H1 (cell line): ENCODE measurements at regions not wholly inside any gene's neighbourhood (a gene's known extent, or its start where the extent isn't known, plus 50 kb on each side); places are given as distances from the start of the nearest gene placed in this dataset.

ENCODE experiments used
- CTCF ChIA-PET: fragments of 300-600 bp; sonication (Branson Sonifier 250); formaldehyde crosslinking; loops from one replicate; lab custom pipeline; 2021; ENCODE audit not compliant: partially characterized antibody; lab: Charles Lee
- POLR2A ChIA-PET: fragments of 300-600 bp; sonication (Branson Sonifier 250); formaldehyde crosslinking; loops from one replicate; lab custom pipeline; 2021; ENCODE audit warnings: inconsistent platforms; ENCODE audit not compliant: partially characterized antibody; lab: Charles Lee
- DNase-seq, 2 experiments: peaks; one replicate each; pipeline versions ENCODE4 v3.0.0 to v3.0.0-alpha.2; 2010 to 2022; ENCODE audit warnings: low spot score in 2 of 2, low read depth in 1 of 2, mixed read lengths in 1 of 2
- FAIRE-seq: peaks from 2 replicates; lab custom pipeline; 2011; peaks lifted over from hg19 to GRCh38; lab: Jason Lieb, UNC
- H2AFZ ChIP-seq: 2 replicates; pipeline ENCODE4 v1.8.1; 2012; ENCODE audit warnings: low read length, inconsistent platforms
- H2AK5ac ChIP-seq: 2 replicates; pipeline ENCODE4 v1.6.1; 2013; ENCODE audit warnings: low read depth, low read length
- H2BK120ac ChIP-seq: replicated peaks from 2 replicates; pipeline ENCODE3; 2013; ENCODE audit warnings: low read depth, low read length, inconsistent platforms
- H2BK12ac ChIP-seq: 2 replicates; pipeline ENCODE4 v1.6.1; 2013; ENCODE audit warnings: low read depth, low read length
- H2BK15ac ChIP-seq: 2 replicates; pipeline ENCODE4 v1.6.1; 2013; ENCODE audit warnings: low read length
- H2BK20ac ChIP-seq: 2 replicates; pipeline ENCODE4 v1.6.1; 2013; ENCODE audit warnings: low read length
- H2BK5ac ChIP-seq: 2 replicates; pipeline ENCODE4 v1.6.1; 2013; ENCODE audit warnings: low read depth, low read length
- H3K14ac ChIP-seq: 2 replicates; pipeline ENCODE4 v1.6.1; 2013; ENCODE audit warnings: inconsistent platforms; ENCODE audit not compliant: insufficient read length
- H3K18ac ChIP-seq: 2 replicates; pipeline ENCODE4 v1.6.1; 2013; ENCODE audit warnings: low read length; ENCODE audit errors: extremely low read depth
- H3K23ac ChIP-seq: 2 replicates; pipeline ENCODE4 v1.6.1; 2013; ENCODE audit warnings: inconsistent platforms; ENCODE audit not compliant: insufficient read length
- H3K23me2 ChIP-seq: 2 replicates; pipeline ENCODE4 v1.6.1; 2013; ENCODE audit warnings: low read depth, low read length
- H3K27ac ChIP-seq: 2 replicates; pipeline ENCODE4 v1.6.1; 2011; ENCODE audit warnings: low read depth, low read length, inconsistent platforms
- H3K27me3 ChIP-seq, 4 experiments: replicated peaks in 1 of 4; 1 replicate in 1 of 4; 2 replicates in 3 of 4; pipeline versions ENCODE4 v1.6.1 to v1.8.1; 2011 to 2013; ENCODE audit warnings: low read length in 3 of 4, mild to moderate bottlenecking in 3 of 4, inconsistent platforms in 2 of 4, mixed read lengths in 2 of 4, moderate library complexity in 1 of 4; ENCODE audit not compliant: control insufficient read depth in 3 of 4, insufficient read depth in 3 of 4; ENCODE audit errors: extremely low read depth in 1 of 4
- H3K36me3 ChIP-seq, 4 experiments: 2 replicates each; pipeline versions ENCODE4 v1.6.1 to v1.8.1; 2011 to 2013; ENCODE audit warnings: mild to moderate bottlenecking in 4 of 4, low read length in 3 of 4, moderate library complexity in 2 of 4, control low read depth in 1 of 4, inconsistent platforms in 1 of 4; ENCODE audit not compliant: insufficient read depth in 4 of 4, control insufficient read depth in 2 of 4
- H3K4ac ChIP-seq: replicated peaks from 2 replicates; pipeline ENCODE3; 2013; ENCODE audit warnings: low read length, low read depth, mixed read lengths, inconsistent platforms; ENCODE audit not compliant: insufficient read length
- H3K4me1 ChIP-seq, 4 experiments: replicated peaks in 1 of 4; 1 replicate in 1 of 4; 2 replicates in 3 of 4; pipeline versions ENCODE4 v1.6.1 to v1.8.1; 2011 to 2013; ENCODE audit warnings: low read length in 3 of 4, inconsistent platforms in 2 of 4, mixed read lengths in 1 of 4; ENCODE audit not compliant: insufficient read depth in 4 of 4, control insufficient read depth in 3 of 4
- H3K4me2 ChIP-seq, 2 experiments: 2 replicates each; pipeline versions ENCODE4 v1.6.1 to v1.8.1; 2011 to 2013; ENCODE audit warnings: low read depth in 2 of 2, low read length in 2 of 2, control low read depth in 1 of 2, inconsistent platforms in 1 of 2, mild to moderate bottlenecking in 1 of 2; ENCODE audit not compliant: insufficient read depth in 1 of 2
- H3K4me3 ChIP-seq, 4 experiments: fragments of 200-600, 300-600 bp in 1 of 4; sonication (generic), shearing (Covaris generic), sonication (Bioruptor Twin) in 1 of 4; 2 replicates each; pipeline versions ENCODE4 v1.5.1 to v1.8.1; 2011 to 2016; ENCODE audit warnings: low read length in 4 of 4, low read depth in 3 of 4, control low read depth in 2 of 4, inconsistent platforms in 2 of 4, mild to moderate bottlenecking in 2 of 4, mixed read lengths in 1 of 4, moderate library complexity in 1 of 4; ENCODE audit not compliant: insufficient read depth in 2 of 4; ENCODE audit errors: extremely low read depth in 1 of 4
- H3K56ac ChIP-seq: replicated peaks from 2 replicates; pipeline ENCODE3; 2013; ENCODE audit warnings: low read depth, mild to moderate bottlenecking, mixed read lengths, low read length, inconsistent platforms; ENCODE audit not compliant: insufficient read length
- H3K79me1 ChIP-seq: 2 replicates; pipeline ENCODE4 v1.6.1; 2013; ENCODE audit warnings: low read depth, low read length, control low read depth
- H3K79me2 ChIP-seq, 2 experiments: 2 replicates each; pipeline versions ENCODE4 v1.6.1 to v1.8.1; 2012 to 2013; ENCODE audit warnings: low read length in 2 of 2, mild to moderate bottlenecking in 2 of 2, inconsistent platforms in 1 of 2; ENCODE audit not compliant: insufficient read depth in 2 of 2, control insufficient read depth in 1 of 2
- H3K9ac ChIP-seq, 4 experiments: replicated peaks in 1 of 4; 1 replicate in 1 of 4; 2 replicates in 3 of 4; pipeline versions ENCODE4 v1.6.1 to v1.8.1; 2011 to 2013; ENCODE audit warnings: low read depth in 3 of 4, low read length in 3 of 4, control low read depth in 2 of 4, mild to moderate bottlenecking in 2 of 4, moderate library complexity in 2 of 4, inconsistent platforms in 1 of 4; ENCODE audit errors: extremely low read depth in 1 of 4
- H3K9me3 ChIP-seq, 2 experiments: 2 replicates each; pipeline versions ENCODE4 v1.6.1 to v1.8.1; 2012 to 2013; ENCODE audit warnings: mild to moderate bottlenecking in 2 of 2, moderate library complexity in 2 of 2, control low read depth in 1 of 2, inconsistent platforms in 1 of 2, low read depth in 1 of 2, low read length in 1 of 2, mixed read lengths in 1 of 2; ENCODE audit not compliant: insufficient read depth in 2 of 2
- H4K20me1 ChIP-seq, 2 experiments: replicated peaks in 1 of 2; 2 replicates each; pipeline versions ENCODE3 to v1.8.1; 2011 to 2013; ENCODE audit warnings: inconsistent platforms in 2 of 2, low read length in 2 of 2, mild to moderate bottlenecking in 1 of 2; ENCODE audit not compliant: insufficient read depth in 2 of 2, control insufficient read depth in 1 of 2
- H4K5ac ChIP-seq: 2 replicates; pipeline ENCODE4 v1.6.1; 2013; ENCODE audit warnings: low read length, low read depth, mixed read lengths, inconsistent platforms; ENCODE audit not compliant: insufficient read length
- H4K8ac ChIP-seq: 2 replicates; pipeline ENCODE4 v1.8.0; 2013; ENCODE audit warnings: mild to moderate bottlenecking, moderate library complexity, low read length, inconsistent platforms; ENCODE audit not compliant: insufficient read depth; ENCODE audit errors: extremely low read depth
- H4K91ac ChIP-seq: replicated peaks from 2 replicates; pipeline ENCODE3; 2013; ENCODE audit warnings: low read length, mixed read lengths, inconsistent platforms; ENCODE audit not compliant: insufficient read length
- EGR1 ChIP-seq: IDR thresholded peaks from 2 replicates; pipeline ENCODE4 v1.6.1; 2011; ENCODE audit warnings: low read depth, low read length, borderline replicate concordance
- TEAD4 ChIP-seq: IDR thresholded peaks from 2 replicates; pipeline ENCODE4 v1.6.1; 2012; ENCODE audit warnings: low read depth, low read length, inconsistent platforms, mixed read lengths
- WGBS, 2 experiments: shearing (Covaris generic) in 1 of 2; methylation state at CpG; one replicate each; pipeline versions ENCODE4 v1.1.6 to v1.1.7; 2013 to 2015; ENCODE audit warnings: low lambda C conversion rate in 2 of 2, mixed read lengths in 2 of 2, inconsistent platforms in 1 of 2, low coverage in 1 of 2, missing lambda C conversion rate in 1 of 2; ENCODE audit not compliant: insufficient replicate concordance in 2 of 2, insufficient coverage in 1 of 2, insufficient read length in 1 of 2; ENCODE audit errors: extremely low coverage in 1 of 2, missing lambda C conversion rate in 1 of 2; 5-methylcytosine and 5-hydroxymethylcytosine counted together

- Histone ChIP-seq H2AFZ (no peak overlapping the region), H3K36me3 (no peaks in the 10 kb centered on the region), H2AK5ac (no peak overlapping the region), H3K4ac (no peak overlapping the region), H2BK5ac (no peak overlapping the region), H3K9me3 (peaks cover 0 to 6% of the 10 kb centered on the region in 2 experiments; a peak in 2 of 4 replicates), H3K14ac (no peak overlapping the region), H3K79me2 (no peaks in the 10 kb centered on the region), H4K91ac (no peak overlapping the region), H4K8ac (no peak overlapping the region), H2BK120ac (no peak overlapping the region), H3K4me3 (no peak overlapping the region), H3K9ac (no peak overlapping the region), H3K23me2 (no peaks in the 10 kb centered on the region; the same call in 1 of the 2 replicates), H2BK15ac (no peak overlapping the region), H3K18ac (no peak overlapping the region), H4K20me1 (no peaks in the 10 kb centered on the region), H3K56ac (no peak overlapping the region), H3K27ac (no peak overlapping the region), H3K27me3 (no peaks in the 10 kb centered on the region), H3K23ac (no peak overlapping the region), H3K4me1 (no peaks in the 10 kb centered on the region), H2BK20ac (peak overlapping the region; percentile 90; the same call in 1 of the 2 replicates), H3K4me2 (no peak overlapping the region), H4K5ac (no peak overlapping the region), H3K79me1 (no peaks in the 10 kb centered on the region), H2BK12ac (no peak overlapping the region; the same call in 1 of the 2 replicates)
- DNase-seq (no peak), FAIRE-seq (no peak)
- ChIA-PET CTCF (interaction anchor here (1.0 kb wide), 1 partner anchor 10 kb away, joined by 4 read pairs; no protein-coding TSS in a partner anchor), POLR2A (no interaction called here)
- WGBS, 2 experiments: 81% methylated on average over 4 of the region's 4 CpGs; no CpG with 5 or more reads in 1 of the 2 experiments
- TF ChIP-seq TEAD4 (peak; percentile 59; the same call in 1 of the 2 replicates), EGR1 (no peak)
Measured at GRCh38 chr1:73564294-73564693, 633.7 kb downstream of the LRRIQ3 start.
